BLaER1 treated with 17β-estradiol and CSF1 and Interleukin-3, amounts not matched to agents 10 nM and 100 nM (cell line): ENCODE measurements at regions not wholly inside any gene's neighbourhood (a gene's known extent, or its start where the extent isn't known, plus 50 kb on each side); places are given as distances from the start of the nearest gene placed in this dataset.

Source experiments
- H3K27ac ChIP-seq, 11 experiments: shearing (Covaris generic); formaldehyde crosslinking; 2 replicates each; pipeline ENCODE4 v1.8.1; 2022
- H3K27me3 ChIP-seq, 11 experiments: shearing (Covaris generic); formaldehyde crosslinking; 2 replicates each; pipeline ENCODE4 v1.8.1; 2022
- H3K36me3 ChIP-seq, 11 experiments: shearing (Covaris generic); formaldehyde crosslinking; 2 replicates each; pipeline ENCODE4 v1.8.1; 2022
- H3K4me1 ChIP-seq, 10 experiments: shearing (Covaris generic); formaldehyde crosslinking; 2 replicates each; pipeline ENCODE4 v1.8.1; 2022
- H3K4me2 ChIP-seq, 11 experiments: shearing (Covaris generic); formaldehyde crosslinking; 2 replicates each; pipeline ENCODE4 v1.8.1; 2022
- H3K4me3 ChIP-seq, 10 experiments: shearing (Covaris generic); formaldehyde crosslinking; 2 replicates each; pipeline ENCODE4 v1.8.1; 2022
- H3K9ac ChIP-seq, 11 experiments: shearing (Covaris generic); formaldehyde crosslinking; 2 replicates each; pipeline ENCODE4 v1.8.1; 2022
- H3K9me3 ChIP-seq, 11 experiments: shearing (Covaris generic); formaldehyde crosslinking; replicated peaks in 1 of 11; 2 replicates each; pipeline ENCODE4 v1.8.1; 2022
- H4K20me1 ChIP-seq, 11 experiments: shearing (Covaris generic); formaldehyde crosslinking; 2 replicates each; pipeline ENCODE4 v1.8.1; 2022
- Cebpa-rat ChIP-seq, 11 experiments: shearing (Covaris generic); IDR thresholded peaks; 2 replicates each; pipeline ENCODE4 v1.8.1; 2022

DNA sequence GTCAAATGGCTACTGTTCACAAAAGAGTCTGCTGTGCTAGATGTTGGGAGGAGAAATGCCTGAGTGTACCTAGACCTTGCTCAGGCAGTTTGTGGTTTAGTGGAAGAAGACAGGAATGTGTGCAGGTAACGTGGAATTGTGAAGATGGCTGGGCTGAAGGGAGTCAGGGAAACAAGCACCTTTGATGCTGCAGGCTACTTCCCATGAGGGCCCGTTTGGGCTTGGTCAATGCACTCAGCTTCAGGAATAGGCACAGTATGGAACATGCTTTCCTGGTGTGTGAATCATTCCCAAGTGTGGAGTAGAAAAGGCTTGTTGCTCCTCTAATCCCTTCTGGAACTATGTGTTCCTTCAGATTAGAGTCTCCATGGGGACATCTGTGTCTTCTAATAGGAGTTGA, 318.3 kb upstream of the MTNR1B start:
- Histone ChIP-seq H4K20me1 (no peaks in the 10 kb centered on the region), H3K9ac (no peak overlapping the region), H3K36me3 (no peaks in the 10 kb centered on the region), H3K27ac (no peak overlapping the region), H3K27me3 (no peaks in the 10 kb centered on the region), H3K4me2 (no peak overlapping the region), H3K4me1 (peaks cover 0 to 5% (median 0%) of the 10 kb centered on the region in 10 experiments; a peak in 1 of 20 replicates), H3K4me3 (no peak overlapping the region), H3K9me3 (no peaks in the 10 kb centered on the region)
- TF ChIP-seq Cebpa-rat (IDR thresholded peaks at IDR 0.05), result no peak

DNA sequence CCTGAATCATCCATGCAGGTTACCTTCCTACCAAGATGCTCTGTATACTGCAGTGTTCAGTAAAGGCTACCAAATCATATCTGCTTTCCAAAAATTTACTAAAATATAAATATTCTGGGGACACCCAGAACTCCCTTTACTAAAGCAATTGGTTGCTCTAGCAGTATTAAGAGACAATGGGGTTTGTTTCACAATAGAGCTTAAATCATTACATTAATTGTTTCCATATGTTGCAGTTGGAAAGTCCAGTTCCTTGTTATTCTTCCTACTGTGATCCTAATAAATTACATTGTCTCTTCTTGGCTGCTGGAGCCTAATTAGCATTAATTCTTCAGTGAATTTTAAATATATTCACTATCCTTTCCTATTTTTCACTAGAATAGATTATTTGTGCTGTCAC, 316.0 kb upstream of the MTNR1B start:
- no peak overlapping the region for H3K9ac ChIP-seq
- no peak overlapping the region for H3K4me2 ChIP-seq
- H3K36me3 ChIP-seq, result no peaks in the 10 kb centered on the region
- no peak overlapping the region for H3K27ac ChIP-seq
- H3K4me3 ChIP-seq, result no peak overlapping the region
- peaks cover 0 to 9% (median 4%) of the 10 kb centered on the region in 10 experiments; a peak in 8 of 20 replicates for H3K4me1 ChIP-seq
- H4K20me1 ChIP-seq, result no peaks in the 10 kb centered on the region
- H3K9me3 ChIP-seq, result no peaks in the 10 kb centered on the region
- no peak for TF ChIP-seq Cebpa-rat (IDR thresholded peaks at IDR 0.05)
- no peaks in the 10 kb centered on the region for H3K27me3 ChIP-seq

DNA sequence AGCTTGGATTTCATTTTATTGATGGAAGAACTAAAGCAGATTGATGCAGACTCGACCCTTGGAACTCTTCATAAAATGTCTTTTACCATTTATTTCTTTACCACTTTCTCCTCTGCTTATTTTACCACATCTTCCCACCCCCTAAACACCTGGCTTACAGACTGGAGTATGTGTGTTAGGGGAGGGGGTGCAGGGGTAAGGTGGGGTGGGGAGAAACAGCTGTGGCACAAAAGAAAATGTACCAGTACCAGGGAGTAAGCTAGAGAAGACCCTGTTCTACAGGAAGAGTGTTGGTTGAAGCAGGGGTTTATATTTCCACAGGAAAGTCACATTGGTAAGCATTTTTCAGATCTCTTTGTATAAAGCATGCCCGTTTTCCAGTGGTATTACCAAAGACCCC, 312.7 kb upstream of the MTNR1B start:
- TF ChIP-seq Cebpa-rat (IDR thresholded peaks at IDR 0.05), result no peak

DNA sequence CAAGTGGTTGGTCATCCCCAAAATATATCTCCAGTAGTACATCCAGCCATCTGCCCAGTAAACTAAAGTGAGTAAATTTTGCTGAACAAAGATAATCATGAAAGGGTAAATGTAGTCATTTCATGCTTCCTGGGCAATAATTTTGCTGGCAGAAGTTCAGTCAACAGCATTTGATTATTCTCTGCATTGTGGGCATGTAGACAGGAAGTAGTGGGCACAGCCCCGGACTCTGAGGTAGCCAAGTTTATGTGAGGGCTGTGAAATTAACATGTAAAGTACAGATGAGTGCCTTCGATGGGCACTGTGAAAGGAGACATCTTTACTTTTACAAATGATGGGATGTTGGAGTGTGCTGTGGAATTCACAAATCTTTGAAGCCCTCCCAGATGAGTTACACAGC, 312.2 kb upstream of the MTNR1B start:
- Histone ChIP-seq H3K4me1 (peaks cover 0 to 9% (median 4%) of the 10 kb centered on the region in 10 experiments; a peak in 8 of 20 replicates), H3K36me3 (no peaks in the 10 kb centered on the region), H3K4me2 (peak overlapping the region in 8 of 11 experiments; percentile 2 to 40 (median 23); a peak in 9 of 22 replicates), H3K27ac (no peak overlapping the region), H4K20me1 (no peaks in the 10 kb centered on the region), H3K27me3 (no peaks in the 10 kb centered on the region), H3K4me3 (no peak overlapping the region), H3K9ac (no peak overlapping the region), H3K9me3 (no peaks in the 10 kb centered on the region)
- no peak for TF ChIP-seq Cebpa-rat (IDR thresholded peaks at IDR 0.05)

More for the DNA sequence above, 312.7 kb upstream of the MTNR1B start:
- Histone ChIP-seq H3K27me3 (no peaks in the 10 kb centered on the region), H3K9ac (no peak overlapping the region), H3K27ac (no peak overlapping the region), H3K36me3 (no peaks in the 10 kb centered on the region), H3K9me3 (no peaks in the 10 kb centered on the region), H3K4me1 (peaks cover 0 to 9% (median 4%) of the 10 kb centered on the region in 10 experiments; a peak in 8 of 20 replicates), H3K4me3 (no peak overlapping the region), H3K4me2 (peak overlapping the region in 8 of 11 experiments; percentile 2 to 40 (median 23); a peak in 9 of 22 replicates), H4K20me1 (no peaks in the 10 kb centered on the region)

DNA sequence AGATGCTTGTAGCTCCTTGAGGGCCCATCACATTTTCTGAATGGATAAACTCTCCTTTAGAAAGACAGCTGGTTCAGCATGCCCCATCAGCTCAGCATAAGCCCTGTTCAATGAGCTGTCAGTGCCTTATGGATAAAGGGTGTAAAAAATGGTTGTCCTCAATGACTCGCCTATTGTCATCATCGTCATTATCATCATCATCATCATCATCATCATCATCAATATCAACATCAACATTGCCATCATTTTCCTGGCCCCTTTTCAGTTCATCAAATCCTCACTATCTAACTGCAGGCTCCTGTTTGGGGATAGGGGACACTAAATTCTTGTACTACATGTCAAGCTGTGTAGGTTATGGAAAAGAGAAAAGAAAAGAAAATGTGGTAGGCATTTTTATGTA, 310.7 kb upstream of the MTNR1B start:
- Histone ChIP-seq H4K20me1 (no peaks in the 10 kb centered on the region), H3K27me3 (no peaks in the 10 kb centered on the region), H3K9ac (no peak overlapping the region), H3K4me3 (no peak overlapping the region), H3K27ac (no peak overlapping the region), H3K4me2 (no peak overlapping the region), H3K36me3 (no peaks in the 10 kb centered on the region), H3K9me3 (no peaks in the 10 kb centered on the region), H3K4me1 (peaks cover 0 to 9% (median 4%) of the 10 kb centered on the region in 10 experiments; a peak in 8 of 20 replicates)
- no peak for TF ChIP-seq Cebpa-rat (IDR thresholded peaks at IDR 0.05)

DNA sequence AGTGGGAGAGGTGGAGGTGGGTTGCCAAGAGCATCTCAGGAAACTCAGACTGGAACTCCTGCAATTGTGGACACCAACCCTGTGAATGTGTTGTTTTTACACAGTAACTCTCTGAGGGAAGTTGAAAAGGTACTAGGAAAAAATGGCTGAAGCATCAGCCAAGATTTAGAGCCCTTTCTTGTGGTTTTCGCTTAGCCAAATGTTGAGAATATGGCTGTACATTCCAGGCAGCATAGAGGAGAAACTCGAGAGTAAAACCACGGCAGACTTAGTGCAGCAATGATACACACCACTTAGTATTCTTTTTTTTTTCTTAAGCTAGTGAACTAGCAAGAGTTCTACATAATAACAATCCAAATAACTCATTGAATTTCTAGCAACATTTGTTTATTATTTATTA, 309.7 kb upstream of the MTNR1B start:
- no peak overlapping the region for H3K27ac ChIP-seq
- no peak overlapping the region for H3K4me3 ChIP-seq
- no peaks in the 10 kb centered on the region for H3K27me3 ChIP-seq
- no peak overlapping the region for H3K9ac ChIP-seq
- no peaks in the 10 kb centered on the region for H3K36me3 ChIP-seq
- H3K4me2 ChIP-seq, result no peak overlapping the region
- H3K9me3 ChIP-seq, result no peaks in the 10 kb centered on the region
- TF ChIP-seq Cebpa-rat (IDR thresholded peaks at IDR 0.05), result no peak
- H3K4me1 ChIP-seq, result peaks cover 0 to 6% (median 4%) of the 10 kb centered on the region in 10 experiments; a peak in 7 of 20 replicates
- H4K20me1 ChIP-seq, result no peaks in the 10 kb centered on the region

DNA sequence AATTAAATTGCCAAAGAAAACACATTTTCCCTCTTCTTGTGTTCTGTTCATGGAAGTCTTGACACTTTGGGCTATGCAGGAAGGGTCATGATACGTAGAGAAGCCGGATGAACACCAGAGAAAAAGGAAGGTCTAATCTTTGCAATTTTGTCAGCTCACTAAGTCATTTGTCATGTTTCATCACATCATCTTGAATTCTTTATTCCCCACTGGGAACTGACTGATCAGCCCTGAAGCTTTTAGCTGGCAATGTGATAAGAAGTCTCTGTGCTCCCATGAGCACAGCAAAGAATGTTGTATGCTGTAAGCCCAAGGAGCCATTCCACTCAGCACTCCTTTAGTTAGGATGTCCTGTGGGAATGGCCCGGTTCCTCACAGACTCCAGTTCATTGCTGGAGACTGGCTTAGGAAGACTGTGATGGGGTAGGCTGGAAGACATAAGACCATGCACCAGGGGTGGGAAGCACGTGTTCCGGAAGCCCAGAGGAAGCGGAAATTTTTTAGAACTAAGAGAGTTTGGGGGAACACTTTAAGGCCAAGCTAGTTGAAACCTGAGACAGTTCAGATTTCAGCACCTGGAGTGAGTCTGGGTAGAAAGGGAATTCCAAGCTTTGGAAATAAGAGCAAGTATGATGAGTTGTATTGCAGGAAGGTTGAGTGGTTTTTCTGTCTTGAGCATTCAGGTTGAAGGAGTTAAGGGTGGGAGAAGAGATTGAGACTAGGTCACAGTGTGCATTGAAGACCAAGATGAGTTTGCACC, 306.7 kb upstream of the MTNR1B start:
- H3K27me3 ChIP-seq, result no peaks in the 10 kb centered on the region
- H3K4me1 ChIP-seq, result no peaks in the 10 kb centered on the region
- no peak for TF ChIP-seq Cebpa-rat (IDR thresholded peaks at IDR 0.05)
- H3K4me3 ChIP-seq, result no peak overlapping the region
- H3K9ac ChIP-seq, result no peak overlapping the region
- no peaks in the 10 kb centered on the region for H3K9me3 ChIP-seq
- no peak overlapping the region for H3K4me2 ChIP-seq
- no peaks in the 10 kb centered on the region for H4K20me1 ChIP-seq
- no peaks in the 10 kb centered on the region for H3K36me3 ChIP-seq
- no peak overlapping the region for H3K27ac ChIP-seq

DNA sequence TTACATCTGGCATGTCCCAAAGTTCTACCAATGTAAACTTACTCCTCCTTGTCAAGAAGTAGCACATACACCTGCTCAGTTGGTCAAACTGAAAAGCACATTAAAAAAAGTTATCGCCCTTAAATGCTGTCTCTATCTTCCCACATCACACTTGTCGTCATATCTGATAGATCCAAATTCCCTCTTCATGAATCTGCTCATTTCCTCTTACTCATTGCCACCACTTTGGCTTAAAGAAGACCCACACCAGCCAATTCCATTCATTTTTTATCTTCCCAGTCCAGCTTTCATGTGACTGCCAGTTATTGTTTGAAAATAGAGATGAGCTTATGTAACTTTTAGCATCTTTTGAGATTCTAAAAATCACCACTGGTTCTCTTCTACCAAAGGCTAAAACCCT, 305.9 kb upstream of the MTNR1B start:
- Histone ChIP-seq H3K9me3 (no peaks in the 10 kb centered on the region), H3K4me1 (no peaks in the 10 kb centered on the region), H4K20me1 (no peaks in the 10 kb centered on the region), H3K9ac (no peak overlapping the region), H3K27me3 (no peaks in the 10 kb centered on the region), H3K4me3 (no peak overlapping the region), H3K27ac (no peak overlapping the region), H3K36me3 (no peaks in the 10 kb centered on the region), H3K4me2 (no peak overlapping the region)
- no peak for TF ChIP-seq Cebpa-rat (IDR thresholded peaks at IDR 0.05)

DNA sequence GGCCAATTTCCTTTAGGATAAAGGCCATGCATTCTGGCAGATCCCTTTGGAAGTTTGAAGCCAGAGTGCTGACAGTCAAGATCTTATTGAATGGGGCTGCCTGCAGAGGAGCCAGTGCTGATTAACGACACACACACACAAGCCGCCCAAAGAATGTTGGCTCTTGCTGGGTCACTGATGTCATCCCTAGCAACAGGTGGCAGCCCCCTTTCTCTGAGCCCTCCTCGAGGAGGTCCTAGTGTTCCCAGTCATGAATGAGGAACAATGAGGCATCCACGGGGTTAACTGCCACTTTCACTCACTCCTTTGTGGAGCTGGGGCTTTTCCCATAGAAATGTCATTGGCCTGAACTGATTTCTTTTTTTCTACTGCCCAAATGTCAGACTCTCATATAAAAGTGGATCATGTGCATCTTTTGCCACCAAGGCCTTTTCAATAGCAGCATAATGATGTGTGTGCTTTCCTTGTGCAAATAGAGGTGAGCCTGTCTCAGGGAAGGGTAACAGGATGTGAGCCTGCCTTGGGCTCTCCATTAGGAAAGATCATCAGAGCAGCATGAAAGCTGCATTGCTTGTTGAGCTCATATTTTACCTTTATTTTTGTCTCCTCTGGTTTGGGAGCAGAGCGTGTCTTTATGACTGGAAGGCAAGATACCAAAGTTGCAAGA, 301.8 kb upstream of the MTNR1B start:
- Histone ChIP-seq H3K4me3 (no peak overlapping the region), H3K9me3 (no peaks in the 10 kb centered on the region), H3K27ac (no peak overlapping the region), H3K9ac (no peak overlapping the region), H3K36me3 (no peaks in the 10 kb centered on the region), H3K4me2 (no peak overlapping the region), H3K27me3 (no peaks in the 10 kb centered on the region), H4K20me1 (no peaks in the 10 kb centered on the region), H3K4me1 (no peaks in the 10 kb centered on the region)
- no peak for TF ChIP-seq Cebpa-rat (IDR thresholded peaks at IDR 0.05)
